HCT116 (cell line): ENCODE measurements at regions not wholly inside any gene's neighbourhood (a gene's known extent, or its start where the extent isn't known, plus 50 kb on each side); places are given as distances from the start of the nearest gene placed in this dataset.

Experiments used
- ATAC-seq: fragments of 200-7000 bp; cut with Tn5 transposase; 2 replicates; pipeline ENCODE4 v1.9.1; 2020; ENCODE audit warnings: mild to moderate bottlenecking, moderate library complexity
- BruUV-seq: library from RNA; stranded (reverse); fragments of 400-500 nt; replicated peaks from 2 replicates; lab custom pipeline; 2021; lab: Mats Ljungman, UMichigan
- CTCF ChIA-PET: fragments of 300-600 bp; sonication (Branson Sonifier 250); formaldehyde crosslinking; loops from one replicate; lab custom pipeline; 2021; ENCODE audit warnings: antibody characterized with exemption; lab: Charles Lee
- POLR2A ChIA-PET: fragments of 300-600, 350-600 bp; sonication (Branson Sonifier 250); formaldehyde crosslinking; loops from one replicate; lab custom pipeline; 2021; ENCODE audit warnings: antibody characterized with exemption; lab: Charles Lee
- RAD21 ChIA-PET, 2 experiments: fragments of 300-600 bp; sonication (Branson Sonifier 250); formaldehyde crosslinking; loops; one replicate each; lab custom pipeline; 2023; ENCODE audit warnings: low total read pairs in 2 of 2; ENCODE audit not compliant: uncharacterized antibody in 2 of 2, unreplicated experiment in 2 of 2, low non-redundant PET in 1 of 2; lab: Charles Lee
- DNase-seq: peaks from one replicate; pipeline ENCODE4 v3.0.0-alpha.2; 2010; ENCODE audit warnings: low read depth, low spot score
- H2AFZ ChIP-seq: fragments of 200-600 bp; shearing (Covaris generic), sonication (generic); 2 replicates; pipeline ENCODE4 v1.6.1; 2017; ENCODE audit warnings: low read depth, mixed run types, mixed read lengths, antibody characterized with exemption, low read length; ENCODE audit not compliant: poor library complexity, severe bottlenecking
- H3K27ac ChIP-seq: 2 replicates; pipeline ENCODE4 v1.5.1; 2012; ENCODE audit warnings: low read depth, low read length
- H3K27me3 ChIP-seq: fragments of 200-600 bp; sonication (generic); 2 replicates; pipeline ENCODE4 v1.6.1; 2016; ENCODE audit warnings: mixed run types, low read length, mixed read lengths; ENCODE audit not compliant: insufficient read depth
- H3K36me3 ChIP-seq, 2 experiments: fragments of 200-500 bp in 1 of 2; fragments of 200-600 bp in 1 of 2; sonication (Bioruptor generic) in 1 of 2; sonication (generic) in 1 of 2; 2 replicates each; pipeline versions ENCODE4 v1.5.1 to v1.6.1; 2014 to 2016; ENCODE audit warnings: low read length in 2 of 2, inconsistent platforms in 1 of 2, mixed read lengths in 1 of 2, mixed run types in 1 of 2; ENCODE audit not compliant: insufficient read depth in 2 of 2, control insufficient read depth in 1 of 2
- H3K4me1 ChIP-seq, 2 experiments: fragments of 200-600 bp in 1 of 2; sonication (generic) in 1 of 2; 2 replicates each; pipeline versions ENCODE4 v1.5.1 to v1.6.1; 2012 to 2017; ENCODE audit warnings: low read length in 2 of 2, inconsistent platforms in 1 of 2, mild to moderate bottlenecking in 1 of 2, mixed read lengths in 1 of 2, mixed run types in 1 of 2, moderate library complexity in 1 of 2; ENCODE audit not compliant: insufficient read depth in 2 of 2, control insufficient read depth in 1 of 2
- H3K4me2 ChIP-seq: fragments of 200-600 bp; sonication (generic); 2 replicates; pipeline ENCODE4 v1.6.1; 2017; ENCODE audit warnings: mixed run types, low read length, mixed read lengths
- H3K4me3 ChIP-seq, 2 experiments: fragments of 200-600 bp in 1 of 2; sonication (generic) in 1 of 2; replicated peaks in 1 of 2; 2 replicates each; pipeline ENCODE4 v1.5.1; 2011 to 2016; ENCODE audit warnings: low read length in 2 of 2, control low read depth in 1 of 2, low read depth in 1 of 2, mild to moderate bottlenecking in 1 of 2, mixed read lengths in 1 of 2, mixed run types in 1 of 2
- H3K79me2 ChIP-seq: fragments of 200-600 bp; sonication (generic); 2 replicates; pipeline ENCODE4 v1.6.1; 2017; ENCODE audit warnings: mild to moderate bottlenecking, mixed run types, low read length, moderate library complexity, mixed read lengths; ENCODE audit not compliant: insufficient read depth
- H3K9ac ChIP-seq: fragments of 200-600 bp; sonication (generic); 2 replicates; pipeline ENCODE4 v1.6.1; 2016; ENCODE audit warnings: low read length, mixed read lengths
- H3K9me2 ChIP-seq: fragments of 200-600 bp; sonication (generic), shearing (Covaris generic); 2 replicates; pipeline ENCODE4 v1.6.1; 2017; ENCODE audit warnings: mixed run types, mild to moderate bottlenecking, moderate library complexity; ENCODE audit not compliant: insufficient read depth
- H3K9me3 ChIP-seq, 2 experiments: fragments of 200-500 bp in 1 of 2; fragments of 200-600 bp in 1 of 2; sonication (Bioruptor generic) in 1 of 2; sonication (generic) in 1 of 2; 2 replicates each; pipeline ENCODE4 v1.6.1; 2014 to 2017; ENCODE audit warnings: low read length in 2 of 2, mixed read lengths in 2 of 2, inconsistent platforms in 1 of 2, low read depth in 1 of 2, mild to moderate bottlenecking in 1 of 2, mixed run types in 1 of 2, moderate library complexity in 1 of 2; ENCODE audit not compliant: control insufficient read depth in 1 of 2, insufficient read depth in 1 of 2
- H4K20me1 ChIP-seq: fragments of 200-600 bp; sonication (generic), shearing (Covaris generic); 2 replicates; pipeline ENCODE4 v1.6.1; 2017; ENCODE audit warnings: mixed run types, mild to moderate bottlenecking, moderate library complexity; ENCODE audit not compliant: insufficient read depth
- CTCF ChIP-seq, 3 experiments: fragments of 200-600 bp in 1 of 3; sonication (generic) in 1 of 3; IDR thresholded peaks in 2 of 3; conservative IDR thresholded peaks in 1 of 3; 2 replicates each; pipeline ENCODE4 v1.5.1; 2012 to 2017; ENCODE audit warnings: low read depth in 2 of 3, low read length in 2 of 3, antibody characterized with exemption in 1 of 3, borderline replicate concordance in 1 of 3, control low read depth in 1 of 3, mild to moderate bottlenecking in 1 of 3, mixed read lengths in 1 of 3, mixed run types in 1 of 3, moderate library complexity in 1 of 3; ENCODE audit not compliant: insufficient read depth in 1 of 3
- ELF1 ChIP-seq: IDR thresholded peaks from 2 replicates; pipeline ENCODE4 v1.6.1; 2012; ENCODE audit warnings: low read depth, borderline replicate concordance
- EZH2 ChIP-seq: fragments of 200-600 bp; sonication (generic); IDR thresholded peaks from 2 replicates; pipeline ENCODE4 v1.6.1; 2017; ENCODE audit warnings: antibody characterized with exemption, mixed run types
- EZH2phosphoT487 ChIP-seq: fragments of 200-600 bp; IDR thresholded peaks from 2 replicates; pipeline ENCODE4 v1.6.1; 2018; ENCODE audit warnings: antibody characterized with exemption, borderline replicate concordance
- FOSL1 ChIP-seq: IDR thresholded peaks from 2 replicates; pipeline ENCODE4 v1.6.1; 2012; ENCODE audit warnings: low read depth
- JUND ChIP-seq: IDR thresholded peaks from 2 replicates; pipeline ENCODE4 v1.6.1; 2012
- POLR2A ChIP-seq: IDR thresholded peaks from 2 replicates; pipeline ENCODE4 v1.7.0; 2011; ENCODE audit warnings: borderline replicate concordance; ENCODE audit not compliant: insufficient read depth, insufficient read length; ENCODE audit errors: extremely low read depth
- POLR2AphosphoS5 ChIP-seq: IDR thresholded peaks from 2 replicates; pipeline ENCODE4 v1.6.1; 2011; ENCODE audit warnings: mild to moderate bottlenecking, low read depth, low read length, moderate library complexity
- RAD21 ChIP-seq: IDR thresholded peaks from 2 replicates; pipeline ENCODE4 v1.6.1; 2012; ENCODE audit warnings: low read depth, mild to moderate bottlenecking
- REST ChIP-seq: IDR thresholded peaks from 2 replicates; pipeline ENCODE4 v1.6.1; 2012; ENCODE audit warnings: low read depth
- SRF ChIP-seq: IDR thresholded peaks from 2 replicates; pipeline ENCODE4 v1.6.1; 2012; ENCODE audit warnings: low read depth
- YY1 ChIP-seq: IDR thresholded peaks from 2 replicates; pipeline ENCODE4 v1.6.1; 2011; ENCODE audit warnings: low read length, low read depth, moderate library complexity, mild to moderate bottlenecking; ENCODE audit not compliant: insufficient replicate concordance; ENCODE audit errors: extremely low read depth
- ZBTB33 ChIP-seq: IDR thresholded peaks from 2 replicates; pipeline ENCODE4 v1.6.1; 2011; ENCODE audit warnings: mild to moderate bottlenecking, low read length, moderate library complexity; ENCODE audit not compliant: insufficient replicate concordance; ENCODE audit errors: extremely low read depth
- intact Hi-C: fragments of 100-400 bp; cut with micrococcal nuclease; formaldehyde crosslinking; loops from 2 replicates; pipeline ENCODE4 v1.10.0; 2022

- POLR2A ChIA-PET = no interaction called here
- RAD21 ChIA-PET = no interaction called here
- no TSS peak for BruUV-seq
These were observed 291.8 kb upstream of the CITED2 start for GRCh38 chr6:139666284-139666683.

GRCh38 chr6:139663996-139664395 lies 289.5 kb upstream of the CITED2 start:
- no peaks in the 10 kb centered on the region for H3K36me3 ChIP-seq
- H3K4me1 ChIP-seq = no peaks in the 10 kb centered on the region
- no peaks in the 10 kb centered on the region for H3K9me3 ChIP-seq
- CTCF ChIA-PET = no interaction called here
- no peak overlapping the region for H3K4me2 ChIP-seq
- RAD21 ChIA-PET = interaction anchor here in 1 of 2 experiments (0.6 kb wide), 1 partner anchor 237 kb away, joined by 4 read pairs; no protein-coding TSS in a partner anchor
- no peaks in the 10 kb centered on the region for H4K20me1 ChIP-seq
- DNase-seq (no peak), ATAC-seq (no peak)
- H2AFZ ChIP-seq = no peak overlapping the region
- no peak overlapping the region for H3K4me3 ChIP-seq
- no peaks in the 10 kb centered on the region for H3K9me2 ChIP-seq
- no TSS peak for BruUV-seq
- H3K27ac ChIP-seq = no peak overlapping the region
- no peaks in the 10 kb centered on the region for H3K79me2 ChIP-seq
- no peak overlapping the region for H3K9ac ChIP-seq
- POLR2A ChIA-PET = no interaction called here
- intact Hi-C loops = no loop called here
- H3K27me3 ChIP-seq = no peaks in the 10 kb centered on the region
- TF ChIP-seq REST (no peak), EZH2 (no peak), JUND (no peak), EZH2phosphoT487 (no peak), FOSL1 (no peak), YY1 (no peak), ELF1 (no peak), CTCF (IDR thresholded peaks at IDR 0.05 in 2 of 3, conservative IDR thresholded peaks at IDR 0.05 in 1 of 3; ENCODE audit: borderline replicate concordance in 1 of 3, insufficient read depth in 1 of 3, low read depth in 2 of 3, low read length in 2 of 3) (no peak), ZBTB33 (no peak), SRF (no peak), RAD21 (no peak), POLR2A (no peak), POLR2AphosphoS5 (no peak)

More at GRCh38 chr6:139666284-139666683, 291.8 kb upstream of the CITED2 start:
- Histone ChIP-seq H3K9me2 (no peaks in the 10 kb centered on the region), H3K9me3 (no peaks in the 10 kb centered on the region), H4K20me1 (no peaks in the 10 kb centered on the region), H3K4me3 (no peak overlapping the region), H3K9ac (no peak overlapping the region), H3K36me3 (no peaks in the 10 kb centered on the region), H3K4me1 (no peaks in the 10 kb centered on the region), H3K27ac (no peak overlapping the region), H3K4me2 (no peak overlapping the region), H3K79me2 (no peaks in the 10 kb centered on the region), H3K27me3 (no peaks in the 10 kb centered on the region), H2AFZ (no peak overlapping the region)
- CTCF ChIA-PET = no interaction called here
- TF ChIP-seq YY1 = no peak
- intact Hi-C loops = no loop called here
- no peak for DNase-seq
- ATAC-seq = no peak
